ENCODE measurements at regions not wholly inside any gene's neighbourhood (a gene's known extent, or its start where the extent isn't known, plus 50 kb on each side); places are given as distances from the start of the nearest gene placed in this dataset.

DNA sequence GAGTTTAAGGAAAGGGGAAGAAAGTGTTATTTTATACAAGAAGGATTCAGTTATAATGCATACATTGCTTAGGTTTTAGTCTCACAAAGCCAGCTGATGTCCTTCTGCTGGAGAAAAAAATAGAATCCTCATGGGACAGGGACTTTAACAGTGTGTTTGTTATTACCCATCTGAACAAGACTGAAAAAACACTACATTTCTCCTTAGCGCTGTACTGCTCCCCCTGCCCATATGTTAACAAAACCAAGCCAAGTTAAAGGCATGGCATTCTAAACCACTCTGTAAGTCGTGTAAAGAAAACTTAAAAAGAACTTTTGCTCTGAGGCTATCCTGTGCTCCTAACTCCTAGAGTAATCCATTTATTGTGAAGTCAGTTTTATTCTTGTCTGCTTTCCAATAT lies 102.6 kb upstream of the NYAP2 start:
- TF ChIP-seq, protein P1, sequence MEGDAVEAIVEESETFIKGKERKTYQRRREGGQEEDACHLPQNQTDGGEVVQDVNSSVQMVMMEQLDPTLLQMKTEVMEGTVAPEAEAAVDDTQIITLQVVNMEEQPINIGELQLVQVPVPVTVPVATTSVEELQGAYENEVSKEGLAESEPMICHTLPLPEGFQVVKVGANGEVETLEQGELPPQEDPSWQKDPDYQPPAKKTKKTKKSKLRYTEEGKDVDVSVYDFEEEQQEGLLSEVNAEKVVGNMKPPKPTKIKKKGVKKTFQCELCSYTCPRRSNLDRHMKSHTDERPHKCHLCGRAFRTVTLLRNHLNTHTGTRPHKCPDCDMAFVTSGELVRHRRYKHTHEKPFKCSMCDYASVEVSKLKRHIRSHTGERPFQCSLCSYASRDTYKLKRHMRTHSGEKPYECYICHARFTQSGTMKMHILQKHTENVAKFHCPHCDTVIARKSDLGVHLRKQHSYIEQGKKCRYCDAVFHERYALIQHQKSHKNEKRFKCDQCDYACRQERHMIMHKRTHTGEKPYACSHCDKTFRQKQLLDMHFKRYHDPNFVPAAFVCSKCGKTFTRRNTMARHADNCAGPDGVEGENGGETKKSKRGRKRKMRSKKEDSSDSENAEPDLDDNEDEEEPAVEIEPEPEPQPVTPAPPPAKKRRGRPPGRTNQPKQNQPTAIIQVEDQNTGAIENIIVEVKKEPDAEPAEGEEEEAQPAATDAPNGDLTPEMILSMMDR (IDR thresholded peaks at IDR 0.05) = no peak
- no peak for TF ChIP-seq POLR2A (IDR thresholded peaks at IDR 0.05)

All from thyroid gland (tissue), 4 donors.